Loucy (cell line): ENCODE measurements at regions not wholly inside any gene's neighbourhood (a gene's known extent, or its start where the extent isn't known, plus 50 kb on each side); places are given as distances from the start of the nearest gene placed in this dataset.

Experiments
- H2AFZ ChIP-seq: fragments of 200-600 bp; sonication (generic); 2 replicates; pipeline ENCODE4 v1.6.0; 2016; ENCODE audit warnings: antibody characterized with exemption, mild to moderate bottlenecking, low read length, moderate library complexity
- H3F3A ChIP-seq: fragments of 200-600 bp; 2 replicates; pipeline ENCODE4 v1.6.0; 2016; ENCODE audit warnings: antibody characterized with exemption, low read depth, mild to moderate bottlenecking
- H3K27me3 ChIP-seq: fragments of 200-600 bp; sonication (generic); 2 replicates; pipeline ENCODE4 v1.6.1; 2014; ENCODE audit warnings: low read length, mild to moderate bottlenecking; ENCODE audit not compliant: insufficient read depth, poor library complexity, severe bottlenecking
- H3K36me3 ChIP-seq: fragments of 200-600 bp; sonication (generic); 2 replicates; pipeline ENCODE4 v1.6.1; 2016; ENCODE audit warnings: low read length; ENCODE audit not compliant: insufficient read depth
- H3K4me1 ChIP-seq: fragments of 200-600 bp; sonication (generic); 2 replicates; pipeline ENCODE4 v1.5.1; 2014; ENCODE audit warnings: low read length, mild to moderate bottlenecking; ENCODE audit not compliant: insufficient read depth, poor library complexity, severe bottlenecking
- H3K4me2 ChIP-seq: fragments of 200-600 bp; sonication (generic); 2 replicates; pipeline ENCODE4 v1.6.0; 2014; ENCODE audit warnings: antibody characterized with exemption, low read length, low read depth, mild to moderate bottlenecking; ENCODE audit not compliant: poor library complexity, severe bottlenecking
- H3K4me3 ChIP-seq: fragments of 200-600 bp; sonication (generic); 2 replicates; pipeline ENCODE4 v1.5.1; 2014; ENCODE audit warnings: low read length, mild to moderate bottlenecking, mixed read lengths; ENCODE audit not compliant: poor library complexity, severe bottlenecking
- H3K79me2 ChIP-seq: fragments of 200-600 bp; sonication (generic); 2 replicates; pipeline ENCODE4 v1.6.1; 2014; ENCODE audit warnings: low read length; ENCODE audit not compliant: insufficient read depth
- H3K9ac ChIP-seq: fragments of 200-600 bp; sonication (generic); 2 replicates; pipeline ENCODE4 v1.6.0; 2014; ENCODE audit warnings: mild to moderate bottlenecking, low read depth, low read length, moderate library complexity; ENCODE audit not compliant: poor library complexity, severe bottlenecking
- H3K9me2 ChIP-seq: fragments of 200-600 bp; sonication (generic); replicated peaks from 2 replicates; pipeline ENCODE4 v1.6.1; 2016; ENCODE audit warnings: low read depth, low read length, mixed read lengths
- H3K9me3 ChIP-seq: fragments of 200-600 bp; sonication (generic); 2 replicates; pipeline ENCODE4 v1.6.1; 2014; ENCODE audit warnings: mild to moderate bottlenecking, antibody characterized with exemption, low read length, low read depth; ENCODE audit not compliant: insufficient read depth
- H4K20me1 ChIP-seq: fragments of 200-600 bp; sonication (generic); 2 replicates; pipeline ENCODE4 v1.6.0; 2014; ENCODE audit warnings: antibody characterized with exemption, low read length, mild to moderate bottlenecking; ENCODE audit not compliant: insufficient read depth, poor library complexity, severe bottlenecking
- CTCF ChIP-seq: fragments of 200-600 bp; sonication (generic); conservative IDR thresholded peaks from 2 replicates; pipeline ENCODE4 v1.5.1; 2014; ENCODE audit warnings: mild to moderate bottlenecking, antibody characterized with exemption, low read length
- EZH2phosphoT487 ChIP-seq: fragments of 200-600 bp; IDR thresholded peaks from 2 replicates; pipeline ENCODE4 v1.6.1; 2018; ENCODE audit warnings: antibody characterized with exemption, mild to moderate bottlenecking, moderate library complexity, borderline replicate concordance

GRCh38 chr1:4090556-4090955 lies 190.5 kb upstream of the C1orf174 start:
- H3K79me2 ChIP-seq: no peaks in the 10 kb centered on the region
- no peak overlapping the region for H3K4me3 ChIP-seq
- H3K4me2 ChIP-seq: no peak overlapping the region
- no peaks in the 10 kb centered on the region for H3K4me1 ChIP-seq
- H3K9me2 ChIP-seq: no peaks in the 10 kb centered on the region
- no peak overlapping the region for H3K9ac ChIP-seq
- H4K20me1 ChIP-seq: no peaks in the 10 kb centered on the region
- no peaks in the 10 kb centered on the region for H3F3A ChIP-seq
- TF ChIP-seq EZH2phosphoT487: no peak
- no peak for TF ChIP-seq CTCF
- H3K9me3 ChIP-seq: no peaks in the 10 kb centered on the region; the same call in 1 of the 2 replicates
- H3K27me3 ChIP-seq: no peaks in the 10 kb centered on the region
- no peaks in the 10 kb centered on the region for H3K36me3 ChIP-seq
- H2AFZ ChIP-seq: no peak overlapping the region

GRCh38 chr1:4090976-4091660 lies 191.0 kb upstream of the C1orf174 start:
- H3K36me3 ChIP-seq: no peaks in the 10 kb centered on the region
- no peaks in the 10 kb centered on the region for H4K20me1 ChIP-seq
- TF ChIP-seq CTCF: no peak
- TF ChIP-seq EZH2phosphoT487: no peak
- no peak overlapping the region for H2AFZ ChIP-seq
- H3K4me3 ChIP-seq: no peak overlapping the region
- no peaks in the 10 kb centered on the region for H3K9me2 ChIP-seq
- no peaks in the 10 kb centered on the region for H3K79me2 ChIP-seq
- H3K9me3 ChIP-seq: no peaks in the 10 kb centered on the region; the same call in 1 of the 2 replicates
- no peak overlapping the region for H3K9ac ChIP-seq
- no peaks in the 10 kb centered on the region for H3K4me1 ChIP-seq
- no peaks in the 10 kb centered on the region for H3K27me3 ChIP-seq
- no peaks in the 10 kb centered on the region for H3F3A ChIP-seq
- no peak overlapping the region for H3K4me2 ChIP-seq

- H3K27me3 ChIP-seq: no peaks in the 10 kb centered on the region
- no peak overlapping the region for H2AFZ ChIP-seq
- no peak overlapping the region for H3K9ac ChIP-seq
- no peaks in the 10 kb centered on the region for H3K36me3 ChIP-seq
- no peak for TF ChIP-seq EZH2phosphoT487
- TF ChIP-seq CTCF: no peak
- H3K9me2 ChIP-seq: no peaks in the 10 kb centered on the region
- H3K79me2 ChIP-seq: no peaks in the 10 kb centered on the region
- no peaks in the 10 kb centered on the region for H4K20me1 ChIP-seq
- no peaks in the 10 kb centered on the region for H3F3A ChIP-seq
- H3K9me3 ChIP-seq: no peaks in the 10 kb centered on the region; the same call in 1 of the 2 replicates
- no peak overlapping the region for H3K4me2 ChIP-seq
- no peak overlapping the region for H3K4me3 ChIP-seq
- H3K4me1 ChIP-seq: no peaks in the 10 kb centered on the region
These were observed 191.9 kb upstream of the C1orf174 start for GRCh38 chr1:4091996-4092395.
